ENCODE measurements at regions not wholly inside any gene's neighbourhood (a gene's known extent, or its start where the extent isn't known, plus 50 kb on each side); places are given as distances from the start of the nearest gene placed in this dataset.

GRCh38 chr6:119799596-119800509, 450.3 kb upstream of the MAN1A1 start:
- Mint-ChIP-seq H3K27me3 (ENCODE audit: low read depth) (no peaks in the 10 kb centered on the region), H3K27ac (no peak overlapping the region), H3K9me3 (no peaks in the 10 kb centered on the region), H3K4me1 (peaks cover 12% of the 10 kb centered on the region), H3K36me3 (no peaks in the 10 kb centered on the region), H3K4me3 (no peak overlapping the region)
- ATAC-seq: peak; percentile 36; the same call in 1 of the 2 replicates
- CTCF ChIA-PET: interaction anchor here (1.0 to 1.2 kb wide), 2 partner anchors 180 kb away, joined by 3 read pairs; no protein-coding TSS in a partner anchor
- no peak for DNase-seq (ENCODE audit: low spot score)
- POLR2A ChIA-PET: no interaction called here
- TF ChIP-seq ZNF263 (CRISPR knock-in tag; IDR thresholded peaks at IDR 0.05; ENCODE audit: low read depth): no peak
- TF ChIP-seq, protein P1, sequence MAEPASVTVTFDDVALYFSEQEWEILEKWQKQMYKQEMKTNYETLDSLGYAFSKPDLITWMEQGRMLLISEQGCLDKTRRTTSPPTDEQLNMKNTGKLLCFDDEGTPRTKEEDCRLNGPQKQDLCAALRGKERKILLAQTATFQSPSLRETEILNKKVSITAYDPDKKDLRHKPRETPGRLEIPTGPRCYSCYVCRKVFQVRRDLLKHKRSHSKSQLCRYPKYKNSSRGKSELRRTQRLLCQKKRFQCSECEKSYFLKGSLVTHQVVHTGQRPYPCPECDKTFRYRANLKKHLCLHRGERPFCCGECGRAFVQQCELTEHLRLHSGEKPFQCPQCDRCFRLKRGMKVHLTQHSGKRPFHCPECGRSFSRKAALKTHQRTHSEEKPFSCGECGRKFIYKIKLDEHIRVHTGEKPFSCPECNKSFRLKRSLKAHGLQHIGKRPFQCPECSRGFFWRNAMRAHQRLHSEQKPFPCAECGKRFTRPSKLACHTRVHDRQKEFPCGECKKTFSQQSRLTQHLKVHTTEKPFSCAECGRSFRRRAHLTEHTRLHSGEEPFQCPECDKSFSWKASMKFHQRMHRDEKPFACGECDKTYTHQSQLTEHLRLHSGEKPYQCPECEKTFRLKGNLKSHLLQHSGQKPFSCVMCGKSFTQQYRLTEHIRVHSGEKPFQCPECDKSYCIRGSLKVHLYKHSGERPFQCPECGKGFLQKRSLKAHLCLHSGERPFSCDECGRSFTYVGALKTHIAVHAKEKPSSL (CRISPR knock-in tag; conservative IDR thresholded peaks at IDR 0.05): no peak
- no peak for TF ChIP-seq TEAD1 (CRISPR knock-in tag; IDR thresholded peaks at IDR 0.05)
- no peak for TF ChIP-seq ZNF138 (CRISPR knock-in tag; conservative IDR thresholded peaks at IDR 0.05)

DNA sequence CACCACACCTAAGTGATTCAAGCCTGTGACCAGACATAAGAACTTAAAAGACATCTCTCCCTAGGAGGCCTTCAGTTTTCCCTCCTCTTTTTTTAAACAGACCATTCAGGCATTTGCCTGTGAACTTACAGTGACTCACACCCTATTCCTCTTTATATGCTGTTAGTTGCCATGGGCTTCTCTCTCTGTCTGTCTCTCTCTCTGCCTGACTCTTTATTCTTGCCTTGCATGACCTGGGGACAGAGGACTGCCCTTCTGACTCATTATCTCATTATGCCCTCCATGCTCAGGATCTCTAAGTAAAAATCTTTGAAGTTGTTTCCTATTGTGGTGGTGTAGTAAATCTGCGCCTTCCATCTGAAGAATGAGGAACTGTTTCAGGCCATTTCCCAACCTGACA, 442.2 kb upstream of the MAN1A1 start:
- Mint-ChIP-seq H3K9me3 (peaks cover 17% of the 10 kb centered on the region), H3K4me1 (no peaks in the 10 kb centered on the region), H3K27ac (no peak overlapping the region), H3K36me3 (peaks cover 6% of the 10 kb centered on the region), H3K4me3 (no peak overlapping the region), H3K27me3 (ENCODE audit: low read depth) (no peaks in the 10 kb centered on the region)
- POLR2A ChIA-PET: no interaction called here
- no peak for DNase-seq (ENCODE audit: low spot score)
- ATAC-seq: no peak
- CTCF ChIA-PET: no interaction called here
- TF ChIP-seq PRRX2 (CRISPR knock-in tag; IDR thresholded peaks at IDR 0.05): no peak
- TF ChIP-seq, protein P2, sequence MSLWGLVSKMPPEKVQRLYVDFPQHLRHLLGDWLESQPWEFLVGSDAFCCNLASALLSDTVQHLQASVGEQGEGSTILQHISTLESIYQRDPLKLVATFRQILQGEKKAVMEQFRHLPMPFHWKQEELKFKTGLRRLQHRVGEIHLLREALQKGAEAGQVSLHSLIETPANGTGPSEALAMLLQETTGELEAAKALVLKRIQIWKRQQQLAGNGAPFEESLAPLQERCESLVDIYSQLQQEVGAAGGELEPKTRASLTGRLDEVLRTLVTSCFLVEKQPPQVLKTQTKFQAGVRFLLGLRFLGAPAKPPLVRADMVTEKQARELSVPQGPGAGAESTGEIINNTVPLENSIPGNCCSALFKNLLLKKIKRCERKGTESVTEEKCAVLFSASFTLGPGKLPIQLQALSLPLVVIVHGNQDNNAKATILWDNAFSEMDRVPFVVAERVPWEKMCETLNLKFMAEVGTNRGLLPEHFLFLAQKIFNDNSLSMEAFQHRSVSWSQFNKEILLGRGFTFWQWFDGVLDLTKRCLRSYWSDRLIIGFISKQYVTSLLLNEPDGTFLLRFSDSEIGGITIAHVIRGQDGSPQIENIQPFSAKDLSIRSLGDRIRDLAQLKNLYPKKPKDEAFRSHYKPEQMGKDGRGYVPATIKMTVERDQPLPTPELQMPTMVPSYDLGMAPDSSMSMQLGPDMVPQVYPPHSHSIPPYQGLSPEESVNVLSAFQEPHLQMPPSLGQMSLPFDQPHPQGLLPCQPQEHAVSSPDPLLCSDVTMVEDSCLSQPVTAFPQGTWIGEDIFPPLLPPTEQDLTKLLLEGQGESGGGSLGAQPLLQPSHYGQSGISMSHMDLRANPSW (CRISPR knock-in tag; conservative IDR thresholded peaks at IDR 0.05; ENCODE audit: low read depth): no peak
- TF ChIP-seq ATF3 (CRISPR knock-in tag; conservative IDR thresholded peaks at IDR 0.05): no peak
- no peak for TF ChIP-seq ZBTB43 (CRISPR knock-in tag; IDR thresholded peaks at IDR 0.05)
- no peak for TF ChIP-seq ZNF263 (CRISPR knock-in tag; IDR thresholded peaks at IDR 0.05; ENCODE audit: low read depth)
- TF ChIP-seq ZBTB21 (CRISPR knock-in tag; IDR thresholded peaks at IDR 0.05; ENCODE audit: borderline replicate concordance): no peak
- TF ChIP-seq ZSCAN18 (CRISPR knock-in tag; IDR thresholded peaks at IDR 0.05): no peak
- TF ChIP-seq, protein P3, sequence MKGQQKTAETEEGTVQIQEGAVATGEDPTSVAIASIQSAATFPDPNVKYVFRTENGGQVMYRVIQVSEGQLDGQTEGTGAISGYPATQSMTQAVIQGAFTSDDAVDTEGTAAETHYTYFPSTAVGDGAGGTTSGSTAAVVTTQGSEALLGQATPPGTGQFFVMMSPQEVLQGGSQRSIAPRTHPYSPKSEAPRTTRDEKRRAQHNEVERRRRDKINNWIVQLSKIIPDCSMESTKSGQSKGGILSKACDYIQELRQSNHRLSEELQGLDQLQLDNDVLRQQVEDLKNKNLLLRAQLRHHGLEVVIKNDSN (CRISPR knock-in tag; IDR thresholded peaks at IDR 0.05): no peak
- TF ChIP-seq, protein P4, sequence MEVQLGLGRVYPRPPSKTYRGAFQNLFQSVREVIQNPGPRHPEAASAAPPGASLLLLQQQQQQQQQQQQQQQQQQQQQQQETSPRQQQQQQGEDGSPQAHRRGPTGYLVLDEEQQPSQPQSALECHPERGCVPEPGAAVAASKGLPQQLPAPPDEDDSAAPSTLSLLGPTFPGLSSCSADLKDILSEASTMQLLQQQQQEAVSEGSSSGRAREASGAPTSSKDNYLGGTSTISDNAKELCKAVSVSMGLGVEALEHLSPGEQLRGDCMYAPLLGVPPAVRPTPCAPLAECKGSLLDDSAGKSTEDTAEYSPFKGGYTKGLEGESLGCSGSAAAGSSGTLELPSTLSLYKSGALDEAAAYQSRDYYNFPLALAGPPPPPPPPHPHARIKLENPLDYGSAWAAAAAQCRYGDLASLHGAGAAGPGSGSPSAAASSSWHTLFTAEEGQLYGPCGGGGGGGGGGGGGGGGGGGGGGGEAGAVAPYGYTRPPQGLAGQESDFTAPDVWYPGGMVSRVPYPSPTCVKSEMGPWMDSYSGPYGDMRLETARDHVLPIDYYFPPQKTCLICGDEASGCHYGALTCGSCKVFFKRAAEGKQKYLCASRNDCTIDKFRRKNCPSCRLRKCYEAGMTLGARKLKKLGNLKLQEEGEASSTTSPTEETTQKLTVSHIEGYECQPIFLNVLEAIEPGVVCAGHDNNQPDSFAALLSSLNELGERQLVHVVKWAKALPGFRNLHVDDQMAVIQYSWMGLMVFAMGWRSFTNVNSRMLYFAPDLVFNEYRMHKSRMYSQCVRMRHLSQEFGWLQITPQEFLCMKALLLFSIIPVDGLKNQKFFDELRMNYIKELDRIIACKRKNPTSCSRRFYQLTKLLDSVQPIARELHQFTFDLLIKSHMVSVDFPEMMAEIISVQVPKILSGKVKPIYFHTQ (CRISPR knock-in tag; IDR thresholded peaks at IDR 0.05): no peak
- no peak for TF ChIP-seq NR1H2 (CRISPR knock-in tag; IDR thresholded peaks at IDR 0.05)
- no peak for TF ChIP-seq PRDM15 (CRISPR knock-in tag; IDR thresholded peaks at IDR 0.05)
- no peak for TF ChIP-seq TP53 (CRISPR knock-in tag; IDR thresholded peaks at IDR 0.05)
- TF ChIP-seq RORB (CRISPR knock-in tag; IDR thresholded peaks at IDR 0.05): no peak
- no peak for TF ChIP-seq MXD4 (CRISPR knock-in tag; IDR thresholded peaks at IDR 0.05; ENCODE audit: borderline replicate concordance)
